Peyer's patch (tissue), 4 donors: ENCODE measurements at regions not wholly inside any gene's neighbourhood (a gene's known extent, or its start where the extent isn't known, plus 50 kb on each side); places are given as distances from the start of the nearest gene placed in this dataset.
A peak's percentile ranks its signal among the peaks of the same experiment; 100 is the strongest.

Experiments used
- POLR2A ChIP-seq, 2 donors: fragments of 450-650 bp; IDR thresholded peaks; one replicate each; pipeline ENCODE4 v1.5.1; 2017; ENCODE audit warnings: antibody characterized with exemption in 2 of 2, mild to moderate bottlenecking in 2 of 2, moderate library complexity in 2 of 2
- TF ChIP-seq, protein P1 (sequence below), 6 experiments: fragments of 450-650 bp in 4 of 6; fragments of 200-600 bp in 2 of 6; sonication (generic) in 1 of 6; IDR thresholded peaks; one replicate each; pipeline ENCODE4 v1.5.1; 2017 to 2019; ENCODE audit warnings: antibody characterized with exemption in 6 of 6, mild to moderate bottlenecking in 3 of 6, moderate library complexity in 1 of 6

DNA sequence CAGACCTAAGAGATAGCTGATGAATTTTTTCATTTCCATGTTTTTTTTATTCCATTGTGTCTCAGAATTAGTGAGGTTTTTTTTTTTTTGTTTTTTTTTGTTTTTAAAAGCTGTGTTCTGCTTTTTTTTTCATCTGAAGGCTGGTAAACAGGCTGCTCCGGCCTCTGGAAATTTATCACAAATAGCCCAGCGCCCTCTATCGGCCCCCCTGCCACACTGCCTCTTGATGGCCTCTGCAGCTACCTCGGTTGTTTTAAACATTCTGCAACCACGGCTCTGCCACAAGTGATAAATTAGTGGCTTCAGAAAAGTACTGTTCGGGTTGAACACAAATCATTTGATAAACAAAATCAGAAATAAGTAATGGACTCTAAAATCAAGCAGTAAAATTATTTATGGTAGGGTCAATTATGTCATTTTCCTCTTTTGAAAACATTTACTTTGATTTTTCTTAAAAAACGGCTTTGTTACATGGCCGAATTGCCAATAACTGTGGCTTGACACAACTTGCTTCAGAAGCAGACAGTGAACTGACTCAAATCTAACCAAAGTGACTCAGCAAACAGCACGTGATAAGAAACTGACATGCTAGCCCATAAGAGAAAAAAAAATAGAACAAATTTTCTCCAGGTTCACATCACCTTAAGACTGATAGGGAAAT, 87.8 kb downstream of the RSL24D1 start:
- TF ChIP-seq, protein P1, sequence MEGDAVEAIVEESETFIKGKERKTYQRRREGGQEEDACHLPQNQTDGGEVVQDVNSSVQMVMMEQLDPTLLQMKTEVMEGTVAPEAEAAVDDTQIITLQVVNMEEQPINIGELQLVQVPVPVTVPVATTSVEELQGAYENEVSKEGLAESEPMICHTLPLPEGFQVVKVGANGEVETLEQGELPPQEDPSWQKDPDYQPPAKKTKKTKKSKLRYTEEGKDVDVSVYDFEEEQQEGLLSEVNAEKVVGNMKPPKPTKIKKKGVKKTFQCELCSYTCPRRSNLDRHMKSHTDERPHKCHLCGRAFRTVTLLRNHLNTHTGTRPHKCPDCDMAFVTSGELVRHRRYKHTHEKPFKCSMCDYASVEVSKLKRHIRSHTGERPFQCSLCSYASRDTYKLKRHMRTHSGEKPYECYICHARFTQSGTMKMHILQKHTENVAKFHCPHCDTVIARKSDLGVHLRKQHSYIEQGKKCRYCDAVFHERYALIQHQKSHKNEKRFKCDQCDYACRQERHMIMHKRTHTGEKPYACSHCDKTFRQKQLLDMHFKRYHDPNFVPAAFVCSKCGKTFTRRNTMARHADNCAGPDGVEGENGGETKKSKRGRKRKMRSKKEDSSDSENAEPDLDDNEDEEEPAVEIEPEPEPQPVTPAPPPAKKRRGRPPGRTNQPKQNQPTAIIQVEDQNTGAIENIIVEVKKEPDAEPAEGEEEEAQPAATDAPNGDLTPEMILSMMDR (IDR thresholded peaks at IDR 0.05), result peak in 4 of 6 experiments; percentile 30 to 45 (median 36)
- no peak for TF ChIP-seq POLR2A (IDR thresholded peaks at IDR 0.05)
